GM18519 (cell line): ENCODE measurements at regions not wholly inside any gene's neighbourhood (a gene's known extent, or its start where the extent isn't known, plus 50 kb on each side); places are given as distances from the start of the nearest gene placed in this dataset.

Source experiments
- ATAC-seq: cut with Tn5 transposase; IDR thresholded peaks from one replicate; pipeline ENCODE4 v1.9.1; 2021; ENCODE audit warnings: mild to moderate bottlenecking, moderate library complexity; ENCODE audit not compliant: unreplicated experiment, low FRiP score

- no peak for ATAC-seq
Observed at GRCh38 chr15:97504031-97504792, 456.3 kb upstream of the ARRDC4 start.

GRCh38 chr15:97517737-97518136, 442.8 kb upstream of the ARRDC4 start:
- ATAC-seq: no peak

GRCh38 chr15:97520689-97521088, 439.8 kb upstream of the ARRDC4 start:
- ATAC-seq: no peak

GRCh38 chr15:97521381-97522285, 438.9 kb upstream of the ARRDC4 start:
- no peak for ATAC-seq

GRCh38 chr15:97522347-97522746, 438.2 kb upstream of the ARRDC4 start:
- ATAC-seq: no peak

GRCh38 chr15:97525809-97526208, 434.7 kb upstream of the ARRDC4 start:
- no peak for ATAC-seq

- ATAC-seq: no peak
Observed at GRCh38 chr15:97528238-97528637, 432.3 kb upstream of the ARRDC4 start.

GRCh38 chr15:97545799-97546198, 414.7 kb upstream of the ARRDC4 start:
- no peak for ATAC-seq

- no peak for ATAC-seq
Observed at GRCh38 chr15:97547381-97547780, 413.1 kb upstream of the ARRDC4 start.

GRCh38 chr15:97561529-97561928, 399.0 kb upstream of the ARRDC4 start:
- no peak for ATAC-seq

GRCh38 chr15:97563516-97563915, 397.0 kb upstream of the ARRDC4 start:
- ATAC-seq: no peak

- no peak for ATAC-seq
Observed at GRCh38 chr15:97566961-97567360, 393.5 kb upstream of the ARRDC4 start.

- ATAC-seq: no peak
Observed at GRCh38 chr15:97567411-97567810, 393.1 kb upstream of the ARRDC4 start.

- no peak for ATAC-seq
Observed at GRCh38 chr15:97576929-97577645, 383.4 kb upstream of the ARRDC4 start.

GRCh38 chr15:97585408-97585807, 375.1 kb upstream of the ARRDC4 start:
- ATAC-seq: no peak

GRCh38 chr15:97592778-97593177, 367.7 kb upstream of the ARRDC4 start:
- ATAC-seq: no peak

GRCh38 chr15:97597801-97598200, 362.7 kb upstream of the ARRDC4 start:
- no peak for ATAC-seq

- ATAC-seq: no peak
Observed at GRCh38 chr15:97598353-97598798, 362.1 kb upstream of the ARRDC4 start.

- no peak for ATAC-seq
Observed at GRCh38 chr15:97600190-97600589, 360.3 kb upstream of the ARRDC4 start.

- ATAC-seq: no peak
Observed at GRCh38 chr15:97604677-97605076, 355.8 kb upstream of the ARRDC4 start.

GRCh38 chr15:97615114-97615513, 345.4 kb upstream of the ARRDC4 start:
- no peak for ATAC-seq
